GM23338 (cell line): ENCODE measurements at regions not wholly inside any gene's neighbourhood (a gene's known extent, or its start where the extent isn't known, plus 50 kb on each side); places are given as distances from the start of the nearest gene placed in this dataset.

Source experiments
- CREB1 ChIP-seq: fragments of 250-450 bp; sonication (Bioruptor Pico); IDR thresholded peaks from 2 replicates; pipeline ENCODE4 v1.5.0; 2020; ENCODE audit warnings: low read depth, mild to moderate bottlenecking, moderate library complexity
- CTCF ChIP-seq, 2 experiments: fragments of 200-600 bp in 1 of 2; sonication (generic) in 1 of 2; conservative IDR thresholded peaks; 2 replicates each; pipeline versions ENCODE4 v1.5.1 to v1.6.1; 2016 to 2017; ENCODE audit warnings: antibody characterized with exemption in 2 of 2, low read depth in 2 of 2, mild to moderate bottlenecking in 2 of 2, moderate library complexity in 1 of 2
- EZH2 ChIP-seq: fragments of 200-600 bp; sonication (generic); IDR thresholded peaks from one replicate; pipeline ENCODE4 v1.8.0; 2017; ENCODE audit warnings: antibody characterized with exemption, mild to moderate bottlenecking, low read depth; ENCODE audit not compliant: unreplicated experiment

DNA sequence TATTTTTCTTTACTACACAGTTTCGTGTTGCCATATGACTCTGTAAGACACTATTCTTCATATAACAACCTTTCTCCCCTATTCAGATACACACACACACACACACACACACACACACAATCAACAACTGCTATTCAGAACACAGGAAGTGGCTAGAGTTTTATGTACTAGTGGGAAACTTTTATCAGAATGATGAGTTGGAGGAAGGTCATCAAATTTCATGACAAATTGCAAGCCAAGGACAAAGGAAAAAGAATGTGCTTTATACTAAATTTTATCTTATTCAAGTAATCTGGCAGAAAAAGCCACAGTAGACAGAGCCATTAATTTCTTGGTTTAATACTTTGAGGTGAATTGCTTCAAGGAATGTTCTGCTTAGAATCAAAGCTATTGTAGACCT is 899.8 kb downstream of the ROBO2 start:
- no peak for TF ChIP-seq CTCF (conservative IDR thresholded peaks at IDR 0.05; ENCODE audit: low read depth in 2 of 2)
- TF ChIP-seq CREB1 (CRISPR knock-in tag): no peak
- TF ChIP-seq EZH2: no peak
